ENCODE measurements at regions not wholly inside any gene's neighbourhood (a gene's known extent, or its start where the extent isn't known, plus 50 kb on each side); places are given as distances from the start of the nearest gene placed in this dataset.

DNA sequence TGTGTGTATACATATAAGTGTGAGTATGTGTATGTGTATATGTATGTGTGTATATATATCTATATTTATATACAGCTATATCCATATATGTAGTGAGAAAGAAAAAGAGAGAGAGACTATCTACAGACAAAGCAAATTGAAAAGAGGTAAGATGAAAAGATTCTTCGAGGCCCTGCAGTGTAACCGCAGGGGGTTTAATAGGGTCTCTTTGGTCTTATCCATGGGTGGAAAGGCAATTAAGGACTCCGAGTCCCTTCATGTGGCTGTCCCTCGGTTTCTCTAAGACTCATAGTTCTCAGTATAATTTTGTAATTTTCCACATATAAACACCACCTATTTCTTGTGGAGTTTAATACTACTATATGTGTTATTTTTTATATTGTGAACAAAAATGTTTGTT lies 50.6 kb upstream of the JAZF1 start:
- peaks cover 16% of the 10 kb centered on the region for H3K27me3 Mint-ChIP-seq (ENCODE audit: low read depth)
- no peak overlapping the region for H3K4me3 Mint-ChIP-seq
- no peaks in the 10 kb centered on the region for H3K9me3 Mint-ChIP-seq
- H3K36me3 Mint-ChIP-seq (ENCODE audit: low read depth): no peaks in the 10 kb centered on the region
- H3K27ac Mint-ChIP-seq: no peak overlapping the region
- no peaks in the 10 kb centered on the region for H3K4me1 Mint-ChIP-seq (ENCODE audit: low read depth)
- DNase-seq (ENCODE audit: low spot score): no peak

GRCh38 chr7:28236560-28236959 lies 56.0 kb upstream of the JAZF1 start:
- Mint-ChIP-seq H3K9me3 (no peaks in the 10 kb centered on the region), H3K4me3 (no peak overlapping the region), H3K36me3 (ENCODE audit: low read depth) (no peaks in the 10 kb centered on the region), H3K27ac (no peak overlapping the region), H3K4me1 (ENCODE audit: low read depth) (peaks cover 8% of the 10 kb centered on the region), H3K27me3 (ENCODE audit: low read depth) (peaks cover 40% of the 10 kb centered on the region)
- no peak for DNase-seq (ENCODE audit: low spot score)

DNA sequence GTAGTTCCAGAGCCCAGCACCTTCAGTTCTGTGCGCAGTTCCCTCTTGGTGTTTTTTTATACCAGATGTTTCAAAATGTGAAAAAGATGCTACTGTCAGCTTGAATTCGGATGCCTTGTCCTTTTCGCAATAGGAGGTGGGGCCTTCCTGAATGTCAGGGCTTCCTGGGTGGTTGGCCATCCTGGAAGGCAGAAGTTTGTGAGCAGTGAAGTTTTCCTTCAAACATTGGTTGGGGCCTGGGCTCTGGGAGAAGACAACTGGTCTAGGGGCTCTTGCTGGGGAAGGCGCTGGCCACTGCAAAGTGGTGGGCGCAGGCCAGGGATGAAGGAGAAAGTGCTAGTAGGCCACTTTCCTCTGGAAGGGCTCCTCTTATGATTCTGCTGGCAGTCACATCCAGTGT lies 56.8 kb upstream of the JAZF1 start:
- peaks cover 39% of the 10 kb centered on the region for H3K27me3 Mint-ChIP-seq (ENCODE audit: low read depth)
- no peak overlapping the region for H3K27ac Mint-ChIP-seq

DNA sequence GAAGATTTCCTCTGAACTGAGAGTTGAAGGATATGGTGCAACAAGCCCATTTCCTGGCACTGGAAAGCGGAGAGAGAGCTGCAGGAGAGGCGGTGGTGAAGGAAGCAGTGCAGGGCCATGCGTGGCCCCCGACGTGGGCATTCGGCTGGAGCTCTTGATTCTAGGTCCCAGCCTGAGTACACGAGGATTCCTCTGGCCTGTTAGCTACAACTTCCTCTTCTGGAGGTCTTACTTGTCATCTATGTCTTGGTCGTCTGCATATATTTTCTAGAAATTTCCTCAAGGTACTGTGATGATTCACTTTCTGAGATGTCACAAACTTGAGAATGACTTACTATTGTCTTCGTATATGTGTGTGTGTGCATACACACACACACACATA lies 59.2 kb upstream of the JAZF1 start:
- H3K4me1 Mint-ChIP-seq (ENCODE audit: low read depth): peaks cover 8% of the 10 kb centered on the region
- H3K9me3 Mint-ChIP-seq: no peaks in the 10 kb centered on the region
- H3K36me3 Mint-ChIP-seq (ENCODE audit: low read depth): no peaks in the 10 kb centered on the region
- H3K4me3 Mint-ChIP-seq: no peak overlapping the region
- DNase-seq (ENCODE audit: low spot score): no peak
- no peak overlapping the region for H3K27ac Mint-ChIP-seq
- H3K27me3 Mint-ChIP-seq (ENCODE audit: low read depth): peaks cover 45% of the 10 kb centered on the region

More for the DNA sequence above, 56.8 kb upstream of the JAZF1 start:
- no peak overlapping the region for H3K4me3 Mint-ChIP-seq
- no peak for DNase-seq (ENCODE audit: low spot score)
- H3K9me3 Mint-ChIP-seq: no peaks in the 10 kb centered on the region
- peaks cover 8% of the 10 kb centered on the region for H3K4me1 Mint-ChIP-seq (ENCODE audit: low read depth)
- no peaks in the 10 kb centered on the region for H3K36me3 Mint-ChIP-seq (ENCODE audit: low read depth)

DNA sequence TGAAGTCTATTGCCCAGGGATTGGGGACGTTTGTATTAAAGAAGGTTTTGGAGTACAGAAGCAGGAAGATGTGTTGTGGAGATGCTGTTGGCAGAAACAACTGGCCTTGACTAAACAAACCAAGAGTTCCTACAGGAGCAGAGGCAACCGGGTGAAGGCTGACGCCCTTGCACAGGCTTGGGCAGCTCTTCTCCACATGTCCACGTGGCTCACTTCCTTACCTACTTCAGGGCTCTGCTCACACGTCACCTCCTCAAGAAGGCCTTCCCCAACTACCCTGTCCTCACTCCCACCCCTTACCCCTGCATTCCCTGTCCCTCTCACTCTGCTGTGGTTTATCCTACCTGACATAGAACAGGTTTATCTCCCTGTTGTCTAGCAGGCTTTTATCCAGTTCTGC lies 59.9 kb upstream of the JAZF1 start:
- Mint-ChIP-seq H3K4me1 (ENCODE audit: low read depth) (peaks cover 8% of the 10 kb centered on the region), H3K27ac (no peak overlapping the region), H3K4me3 (no peak overlapping the region), H3K27me3 (ENCODE audit: low read depth) (peaks cover 44% of the 10 kb centered on the region), H3K36me3 (ENCODE audit: low read depth) (no peaks in the 10 kb centered on the region), H3K9me3 (no peaks in the 10 kb centered on the region)
- no peak for DNase-seq (ENCODE audit: low spot score)

GRCh38 chr7:28243861-28244260 lies 63.3 kb upstream of the JAZF1 start:
- Mint-ChIP-seq H3K36me3 (ENCODE audit: low read depth) (no peaks in the 10 kb centered on the region), H3K9me3 (no peaks in the 10 kb centered on the region), H3K27me3 (ENCODE audit: low read depth) (peaks cover 36% of the 10 kb centered on the region), H3K27ac (no peak overlapping the region), H3K4me3 (no peak overlapping the region), H3K4me1 (ENCODE audit: low read depth) (peaks cover 8% of the 10 kb centered on the region)
- no peak for DNase-seq (ENCODE audit: low spot score)

DNA sequence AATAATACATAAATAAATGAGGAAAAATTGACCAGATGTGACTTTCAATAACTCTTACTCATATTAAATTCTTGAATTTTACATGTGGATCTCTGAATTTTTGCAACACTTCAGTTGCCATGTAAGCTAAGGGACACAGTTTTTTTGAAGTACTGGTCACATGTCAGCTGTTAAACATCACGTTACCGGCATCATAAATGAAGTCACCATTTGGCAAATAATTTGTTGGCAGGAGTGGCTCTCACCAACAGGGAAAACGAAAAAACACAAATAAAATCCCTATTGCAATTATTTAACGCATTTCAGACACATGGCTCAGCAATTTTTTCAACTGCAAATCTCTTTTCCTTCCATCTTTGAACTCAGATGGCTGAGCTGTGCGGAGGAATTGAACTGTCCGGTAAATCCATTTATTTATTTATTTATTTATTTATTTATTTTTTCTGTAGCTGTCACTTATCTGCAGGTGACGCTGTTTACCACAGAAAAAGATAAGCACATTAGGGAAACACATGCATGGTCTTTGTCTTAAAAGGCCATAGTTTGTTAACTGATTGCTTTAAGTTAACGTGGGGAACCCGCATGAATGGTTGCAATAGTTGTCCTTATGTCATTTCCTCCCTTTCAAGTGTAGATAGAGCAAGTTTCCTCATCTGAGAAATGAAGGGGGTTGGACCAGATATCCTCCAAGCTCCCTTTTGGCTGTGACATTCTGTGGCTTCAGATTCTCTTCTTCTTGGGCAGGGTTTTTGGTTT lies 64.7 kb upstream of the JAZF1 start:
- Mint-ChIP-seq H3K4me3 (no peak overlapping the region), H3K36me3 (ENCODE audit: low read depth) (no peaks in the 10 kb centered on the region), H3K9me3 (no peaks in the 10 kb centered on the region), H3K27ac (no peak overlapping the region), H3K4me1 (ENCODE audit: low read depth) (no peaks in the 10 kb centered on the region), H3K27me3 (ENCODE audit: low read depth) (peaks cover 36% of the 10 kb centered on the region)
- DNase-seq (ENCODE audit: low spot score): no peak

DNA sequence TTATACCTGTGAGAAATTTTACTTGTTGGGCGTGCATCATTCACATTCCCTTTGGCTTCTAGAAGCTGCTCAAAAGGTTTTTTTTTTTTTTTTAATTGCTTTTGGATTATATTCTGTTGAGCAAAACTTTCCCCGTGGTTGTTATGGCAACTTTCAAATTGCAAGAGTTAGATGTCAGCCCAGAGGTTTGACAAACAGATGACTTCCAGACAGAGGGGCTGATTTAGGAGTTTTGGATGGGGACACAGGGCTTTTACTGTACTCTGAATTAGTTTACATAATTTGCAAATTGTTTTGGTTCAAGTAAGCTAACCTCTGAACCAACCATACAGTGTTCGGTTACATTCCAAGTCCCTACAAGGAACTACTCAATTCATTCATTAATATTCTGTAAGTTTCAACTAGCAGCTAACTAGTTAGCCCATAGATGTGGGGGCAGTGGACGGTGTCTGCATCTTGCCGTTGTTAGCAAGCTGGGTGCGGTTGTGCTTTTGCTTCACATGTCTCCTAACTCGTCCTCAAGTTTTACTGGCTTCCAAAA lies 66.4 kb upstream of the JAZF1 start:
- Mint-ChIP-seq H3K36me3 (ENCODE audit: low read depth) (no peaks in the 10 kb centered on the region), H3K4me3 (no peak overlapping the region), H3K27ac (no peak overlapping the region), H3K27me3 (ENCODE audit: low read depth) (peaks cover 26% of the 10 kb centered on the region), H3K9me3 (no peaks in the 10 kb centered on the region), H3K4me1 (ENCODE audit: low read depth) (no peaks in the 10 kb centered on the region)
- no peak for DNase-seq (ENCODE audit: low spot score)

- no peaks in the 10 kb centered on the region for H3K36me3 Mint-ChIP-seq (ENCODE audit: low read depth)
- H3K4me3 Mint-ChIP-seq: no peak overlapping the region
- H3K27ac Mint-ChIP-seq: no peak overlapping the region
- DNase-seq (ENCODE audit: low spot score): no peak
- H3K9me3 Mint-ChIP-seq: no peaks in the 10 kb centered on the region
- H3K27me3 Mint-ChIP-seq (ENCODE audit: low read depth): peaks cover 22% of the 10 kb centered on the region
- no peaks in the 10 kb centered on the region for H3K4me1 Mint-ChIP-seq (ENCODE audit: low read depth)
Measured at GRCh38 chr7:28258240-28258639, 77.6 kb upstream of the JAZF1 start.

- Mint-ChIP-seq H3K36me3 (ENCODE audit: low read depth) (no peaks in the 10 kb centered on the region), H3K4me1 (ENCODE audit: low read depth) (no peaks in the 10 kb centered on the region), H3K4me3 (no peak overlapping the region), H3K27me3 (ENCODE audit: low read depth) (peaks cover 25% of the 10 kb centered on the region), H3K9me3 (no peaks in the 10 kb centered on the region), H3K27ac (no peak overlapping the region)
- no peak for DNase-seq (ENCODE audit: low spot score)
Measured at GRCh38 chr7:28260969-28261368, 80.4 kb upstream of the JAZF1 start.

GRCh38 chr7:28263622-28264271 lies 83.2 kb upstream of the JAZF1 start:
- Mint-ChIP-seq H3K9me3 (no peaks in the 10 kb centered on the region), H3K36me3 (ENCODE audit: low read depth) (no peaks in the 10 kb centered on the region), H3K4me3 (no peak overlapping the region), H3K27ac (no peak overlapping the region), H3K27me3 (ENCODE audit: low read depth) (peaks cover 29% of the 10 kb centered on the region), H3K4me1 (ENCODE audit: low read depth) (no peaks in the 10 kb centered on the region)
- no peak for DNase-seq (ENCODE audit: low spot score)

- H3K27me3 Mint-ChIP-seq (ENCODE audit: low read depth): peaks cover 43% of the 10 kb centered on the region
- no peaks in the 10 kb centered on the region for H3K36me3 Mint-ChIP-seq (ENCODE audit: low read depth)
- DNase-seq (ENCODE audit: low spot score): no peak
- no peaks in the 10 kb centered on the region for H3K9me3 Mint-ChIP-seq
- H3K4me1 Mint-ChIP-seq (ENCODE audit: low read depth): no peaks in the 10 kb centered on the region
- no peak overlapping the region for H3K27ac Mint-ChIP-seq
- no peak overlapping the region for H3K4me3 Mint-ChIP-seq
Measured at GRCh38 chr7:28266402-28266801, 85.8 kb upstream of the JAZF1 start.

- no peak for DNase-seq (ENCODE audit: low spot score)
- H3K36me3 Mint-ChIP-seq (ENCODE audit: low read depth): no peaks in the 10 kb centered on the region
- H3K9me3 Mint-ChIP-seq: no peaks in the 10 kb centered on the region
- H3K27me3 Mint-ChIP-seq (ENCODE audit: low read depth): peaks cover 43% of the 10 kb centered on the region
- H3K4me1 Mint-ChIP-seq (ENCODE audit: low read depth): no peaks in the 10 kb centered on the region
- no peak overlapping the region for H3K4me3 Mint-ChIP-seq
- H3K27ac Mint-ChIP-seq: no peak overlapping the region
Measured at GRCh38 chr7:28267012-28267411, 86.4 kb upstream of the JAZF1 start.

DNA sequence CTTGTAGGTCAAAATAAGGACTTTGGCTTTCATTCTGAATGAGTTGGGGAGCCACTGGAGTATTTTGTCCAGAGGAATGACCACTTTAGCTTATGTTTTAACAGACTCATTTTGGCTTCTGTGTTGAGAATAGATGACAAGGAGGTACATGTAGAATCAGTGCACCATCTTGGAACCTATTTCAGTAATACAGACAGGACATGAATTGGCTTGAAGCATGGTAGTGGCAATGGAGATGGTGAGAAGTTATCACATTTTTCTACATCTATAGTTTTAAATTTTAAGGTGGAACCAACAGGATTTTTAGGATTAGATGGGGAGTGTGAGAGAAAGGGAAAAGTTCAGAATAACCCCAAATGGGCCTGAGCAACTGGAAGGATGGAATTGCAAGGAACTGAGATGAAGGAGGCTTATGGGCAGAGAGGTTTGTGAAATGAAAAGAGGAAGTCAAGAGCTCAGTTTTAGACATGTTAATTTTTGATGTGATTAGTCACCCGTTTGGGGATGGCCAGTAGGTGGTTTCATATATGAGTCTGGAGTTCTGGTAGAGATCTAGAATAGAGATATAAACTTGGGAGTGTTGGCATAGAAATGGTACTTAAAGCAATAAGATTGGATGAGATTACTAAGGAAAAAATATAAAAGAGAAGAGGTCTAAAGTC lies 89.2 kb upstream of the JAZF1 start:
- no peaks in the 10 kb centered on the region for H3K4me1 Mint-ChIP-seq (ENCODE audit: low read depth)
- H3K36me3 Mint-ChIP-seq (ENCODE audit: low read depth): no peaks in the 10 kb centered on the region
- no peak overlapping the region for H3K27ac Mint-ChIP-seq
- peaks cover 41% of the 10 kb centered on the region for H3K27me3 Mint-ChIP-seq (ENCODE audit: low read depth)
- H3K9me3 Mint-ChIP-seq: peaks cover 7% of the 10 kb centered on the region
- no peak for DNase-seq (ENCODE audit: low spot score)
- H3K4me3 Mint-ChIP-seq: no peak overlapping the region
